A549 (cell line): ENCODE measurements at regions not wholly inside any gene's neighbourhood (a gene's known extent, or its start where the extent isn't known, plus 50 kb on each side); places are given as distances from the start of the nearest gene placed in this dataset.

Source experiments
- ATAC-seq, 2 experiments: fragments of 200-7000 bp in 1 of 2; fragments of >200 bp in 1 of 2; cut with Nextera tagmentation in 1 of 2; cut with Tn5 transposase in 1 of 2; 3 replicates each; pipeline versions ENCODE4 v1.8.0 to v1.9.1; 2018 to 2020; ENCODE audit warnings: mild to moderate bottlenecking in 1 of 2, moderate library complexity in 1 of 2
- CTCF ChIA-PET: fragments of 300-600 bp; sonication (Branson Sonifier 250); formaldehyde crosslinking; extraction: SDS; loops from one replicate; lab custom pipeline; 2021; ENCODE audit warnings: antibody characterized with exemption, inconsistent platforms; lab: Yijun Ruan, JAX
- POLR2A ChIA-PET: fragments of 350-600 bp; formaldehyde crosslinking; extraction: SDS; loops from one replicate; lab custom pipeline; 2021; ENCODE audit warnings: antibody characterized with exemption, inconsistent platforms; lab: Yijun Ruan, JAX
- DNase-seq, 2 experiments: peaks; one replicate each; pipeline versions ENCODE4 v3.0.0 to v3.0.0-alpha.2; 2011 to 2016; ENCODE audit warnings: low read depth in 1 of 2, low spot score in 1 of 2
- FAIRE-seq: peaks from 2 replicates; lab custom pipeline; 2011; peaks lifted over from hg19 to GRCh38; lab: Jason Lieb, UNC
- H3K27ac ChIP-seq, 2 experiments: fragments of >200 bp; sonication (Bioruptor Twin); formaldehyde crosslinking; 3 replicates each; pipeline ENCODE4 v1.5.1; 2016 to 2017
- H3K4me1 ChIP-seq: fragments of >200 bp; sonication (Bioruptor Twin); formaldehyde crosslinking; 3 replicates; pipeline ENCODE4 v1.6.1; 2016
- H3K4me2 ChIP-seq: fragments of >200 bp; sonication (Bioruptor Twin); formaldehyde crosslinking; 3 replicates; pipeline ENCODE4 v1.6.1; 2016
- H3K4me3 ChIP-seq: fragments of >200 bp; sonication (Bioruptor Twin); formaldehyde crosslinking; 3 replicates; pipeline ENCODE4 v1.5.1; 2016
- H3K9me3 ChIP-seq: fragments of >200 bp; sonication (Bioruptor Twin); formaldehyde crosslinking; 3 replicates; pipeline ENCODE4 v1.6.1; 2016
- BHLHE40 ChIP-seq: IDR thresholded peaks from 2 replicates; pipeline ENCODE4 v1.6.1; 2012; ENCODE audit warnings: low read depth, low read length, inconsistent platforms
- CBX2 ChIP-seq: fragments of 200-600 bp; sonication (generic); IDR thresholded peaks from 2 replicates; pipeline ENCODE4 v1.6.1; 2016; ENCODE audit warnings: low read depth, mild to moderate bottlenecking, borderline replicate concordance
- CBX8 ChIP-seq: fragments of 200-600 bp; sonication (generic); IDR thresholded peaks from 2 replicates; pipeline ENCODE4 v1.6.1; 2016
- CHD2 ChIP-seq: fragments of 150-350 bp; IDR thresholded peaks from 2 replicates; pipeline ENCODE4 v1.6.1; 2014; ENCODE audit warnings: low read length; ENCODE audit not compliant: partially characterized antibody
- CHD4 ChIP-seq: fragments of 200-600 bp; sonication (generic); IDR thresholded peaks from 2 replicates; pipeline ENCODE4 v1.6.1; 2016; ENCODE audit warnings: antibody characterized with exemption, mild to moderate bottlenecking, borderline replicate concordance
- EHF ChIP-seq: fragments of 250-450 bp; sonication (Bioruptor Pico); IDR thresholded peaks from 2 replicates; pipeline ENCODE4 v1.5.0; 2020; ENCODE audit warnings: mild to moderate bottlenecking
- EHMT2 ChIP-seq: fragments of 200-600 bp; sonication (generic); IDR thresholded peaks from 2 replicates; pipeline ENCODE4 v1.6.1; 2016; ENCODE audit warnings: antibody characterized with exemption, low read depth, mild to moderate bottlenecking, moderate library complexity
- GATA3 ChIP-seq: IDR thresholded peaks from 2 replicates; pipeline ENCODE4 v1.6.1; 2012; ENCODE audit warnings: borderline replicate concordance
- HDAC2 ChIP-seq: fragments of 200-600 bp; sonication (generic); IDR thresholded peaks from 2 replicates; pipeline ENCODE4 v1.6.1; 2016
- HEYL ChIP-seq: fragments of 250-450 bp; sonication (Bioruptor Pico); IDR thresholded peaks from 2 replicates; pipeline ENCODE4 v1.8.0; 2021; ENCODE audit warnings: mild to moderate bottlenecking, moderate library complexity
- HOXA7 ChIP-seq: fragments of 250-450 bp; sonication (Bioruptor Pico); IDR thresholded peaks from 2 replicates; pipeline ENCODE4 v1.5.0; 2020; ENCODE audit warnings: mild to moderate bottlenecking, moderate library complexity
- HOXB13 ChIP-seq: fragments of 250-450 bp; sonication (Bioruptor Pico); IDR thresholded peaks from 2 replicates; pipeline ENCODE4 v1.5.0; 2020; ENCODE audit warnings: low read depth, mild to moderate bottlenecking, moderate library complexity
- HOXB5 ChIP-seq: fragments of 250-450 bp; sonication (Bioruptor Pico); IDR thresholded peaks from 2 replicates; pipeline ENCODE4 v1.5.0; 2020; ENCODE audit warnings: mild to moderate bottlenecking, moderate library complexity
- POLR2A ChIP-seq: IDR thresholded peaks from 2 replicates; pipeline ENCODE4 v1.6.1; 2012; ENCODE audit warnings: mild to moderate bottlenecking, low read length
- POLR2AphosphoS2 ChIP-seq: conservative IDR thresholded peaks from 2 replicates; pipeline ENCODE4 v1.6.1; 2012; ENCODE audit warnings: low read length, improper control_type of control experiment, inconsistent platforms
- RARB ChIP-seq: fragments of 250-450 bp; sonication (Bioruptor Pico); IDR thresholded peaks from 2 replicates; pipeline ENCODE4 v1.8.0; 2021; ENCODE audit warnings: mild to moderate bottlenecking, moderate library complexity
- TFCP2L1 ChIP-seq: fragments of 250-450 bp; sonication (Bioruptor Pico); IDR thresholded peaks from 2 replicates; pipeline ENCODE4 v1.5.0; 2021; ENCODE audit warnings: mild to moderate bottlenecking
- ZC3H11A ChIP-seq: fragments of 450-650 bp; IDR thresholded peaks from 2 replicates; pipeline ENCODE4 v1.6.1; 2014; ENCODE audit warnings: antibody characterized with exemption, mild to moderate bottlenecking
- ZFP36 ChIP-seq: fragments of 450-650 bp; IDR thresholded peaks from 2 replicates; pipeline ENCODE4 v1.6.1; 2014; ENCODE audit warnings: borderline replicate concordance; ENCODE audit not compliant: partially characterized antibody
- ZNF302 ChIP-seq: fragments of 250-450 bp; sonication (Bioruptor Pico); IDR thresholded peaks from 2 replicates; pipeline ENCODE4 v1.9.0; 2021; ENCODE audit warnings: inconsistent platforms, mild to moderate bottlenecking, moderate library complexity
- WGBS: methylation state at CpG from one replicate; pipeline ENCODE4 v1.1.6; 2017; ENCODE audit errors: missing lambda C conversion rate; 5-methylcytosine and 5-hydroxymethylcytosine counted together
- TF ChIP-seq, protein P1 (sequence below): fragments of 150-350 bp; IDR thresholded peaks from 2 replicates; pipeline ENCODE4 v1.6.1; 2014; ENCODE audit warnings: low read depth, mild to moderate bottlenecking, low read length

DNA sequence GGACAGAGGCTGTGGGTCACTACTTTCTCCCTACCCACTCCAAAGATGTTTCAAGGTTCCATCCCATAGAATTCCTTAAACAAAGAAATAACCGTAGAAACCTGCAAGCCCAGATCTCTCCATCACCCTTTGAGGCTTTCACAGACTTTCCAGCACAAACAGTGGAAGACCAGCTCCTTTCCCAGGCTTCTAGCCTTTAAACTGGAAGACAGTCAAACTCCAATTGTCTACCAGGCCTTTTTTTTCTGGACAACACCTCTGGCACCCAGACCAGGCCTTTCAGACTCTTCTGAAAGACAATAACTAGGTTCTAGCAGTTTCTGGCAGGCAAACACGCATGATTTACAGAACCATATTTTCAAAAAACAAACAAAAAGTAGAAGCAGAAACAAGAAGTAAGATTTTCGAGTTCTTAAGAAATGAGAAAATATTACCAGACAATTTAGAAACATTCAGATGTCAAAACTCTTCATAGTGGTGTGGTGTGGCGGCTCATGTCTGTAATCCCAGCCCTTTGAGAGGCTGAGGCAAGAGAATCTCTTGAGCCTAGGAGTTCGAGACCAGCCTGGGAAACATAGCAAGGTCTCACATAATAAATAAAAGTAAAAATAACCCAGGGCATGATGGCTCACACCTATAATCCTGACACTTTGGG is 73.0 kb upstream of the EPCAM start:
- 80% methylated on average over 5 of the region's 5 CpGs for WGBS
- H3K9me3 ChIP-seq: no peaks in the 10 kb centered on the region
- no peak; a peak in 1 of 6 replicates for ATAC-seq
- TF ChIP-seq ZC3H11A: no peak
- no peak for TF ChIP-seq HOXB5 (CRISPR knock-in tag)
- TF ChIP-seq EHF (CRISPR knock-in tag): no peak
- no peak for TF ChIP-seq ZNF302
- TF ChIP-seq POLR2AphosphoS2: no peak
- no peak for TF ChIP-seq EHMT2
- no peak for TF ChIP-seq CHD2
- no peak for TF ChIP-seq GATA3
- TF ChIP-seq HEYL (CRISPR knock-in tag): no peak
- TF ChIP-seq, protein P1, sequence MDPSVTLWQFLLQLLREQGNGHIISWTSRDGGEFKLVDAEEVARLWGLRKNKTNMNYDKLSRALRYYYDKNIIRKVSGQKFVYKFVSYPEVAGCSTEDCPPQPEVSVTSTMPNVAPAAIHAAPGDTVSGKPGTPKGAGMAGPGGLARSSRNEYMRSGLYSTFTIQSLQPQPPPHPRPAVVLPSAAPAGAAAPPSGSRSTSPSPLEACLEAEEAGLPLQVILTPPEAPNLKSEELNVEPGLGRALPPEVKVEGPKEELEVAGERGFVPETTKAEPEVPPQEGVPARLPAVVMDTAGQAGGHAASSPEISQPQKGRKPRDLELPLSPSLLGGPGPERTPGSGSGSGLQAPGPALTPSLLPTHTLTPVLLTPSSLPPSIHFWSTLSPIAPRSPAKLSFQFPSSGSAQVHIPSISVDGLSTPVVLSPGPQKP: no peak
- no peak for TF ChIP-seq ZFP36
- no peak for TF ChIP-seq HOXA7 (CRISPR knock-in tag)
- TF ChIP-seq HOXB13: no peak
- TF ChIP-seq HDAC2: no peak
- TF ChIP-seq CHD4: no peak
- no peak for TF ChIP-seq BHLHE40
- no peak for TF ChIP-seq CBX8
- peaks cover 54% of the 10 kb centered on the region for H3K4me1 ChIP-seq
- no peak for FAIRE-seq
- H3K27ac ChIP-seq: peak overlapping the region; percentile 13 to 61; a peak in 4 of 6 replicates
- H3K4me3 ChIP-seq: no peak overlapping the region
- no peak for DNase-seq
- no peak overlapping the region for H3K4me2 ChIP-seq
- CTCF ChIA-PET: interaction anchor here (0.7 to 1.2 kb wide), 6 partner anchors 11 to 46 kb away, joined by 3 to 7 read pairs (median 4); no protein-coding TSS in a partner anchor
- POLR2A ChIA-PET: no interaction called here

DNA sequence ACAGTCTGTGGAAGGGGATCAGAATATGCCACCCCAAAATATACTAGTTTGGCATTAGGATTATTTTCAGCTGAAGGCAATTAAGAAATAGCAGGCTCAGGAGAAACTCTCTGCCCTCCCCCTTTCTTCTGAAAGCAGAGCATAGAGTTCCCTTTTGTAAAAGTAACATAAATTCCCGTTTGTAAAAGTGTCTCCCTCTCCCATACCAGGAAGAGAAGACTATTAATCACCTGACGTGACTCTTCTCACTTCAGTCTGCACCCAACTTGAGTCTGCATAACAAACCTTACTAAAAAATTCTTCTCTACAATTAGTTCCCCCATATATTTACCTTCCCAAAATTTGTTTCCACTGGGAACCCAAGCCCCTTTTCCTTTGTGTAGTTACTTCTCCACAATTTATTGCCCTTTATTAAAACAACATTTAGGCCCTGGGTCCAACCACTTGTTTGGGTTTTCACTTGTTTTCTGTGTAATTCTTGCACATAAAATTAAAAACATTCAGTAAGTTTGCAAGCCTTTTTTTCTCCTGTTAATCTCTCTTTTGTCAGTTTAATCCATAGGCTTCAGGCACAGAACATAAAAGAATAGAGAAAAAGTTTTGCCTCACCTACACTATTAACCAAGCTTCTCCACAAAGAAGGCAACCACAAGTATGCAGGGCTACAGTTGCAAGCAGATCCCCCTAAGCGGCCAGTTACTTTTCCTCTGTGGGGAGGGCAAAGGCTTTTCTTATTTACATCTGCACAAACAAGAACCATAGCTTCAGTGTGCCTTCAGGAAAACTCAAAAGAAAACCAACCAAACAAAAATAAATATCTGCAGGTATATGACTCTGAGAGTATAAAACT is 73.8 kb upstream of the EPCAM start:
- ChIA-PET CTCF (interaction anchor here (0.7 to 0.8 kb wide), 2 partner anchors 22 to 28 kb away, joined by 3 to 4 read pairs; no protein-coding TSS in a partner anchor), POLR2A (no interaction called here)
- FAIRE-seq (no peak), DNase-seq (no peak), ATAC-seq (no peak)
- H3K4me3 ChIP-seq: no peak overlapping the region
- 67% methylated on average over 3 of the region's 3 CpGs for WGBS
- no peak for TF ChIP-seq TFCP2L1
- no peak for TF ChIP-seq POLR2A
- no peak for TF ChIP-seq BHLHE40
- peaks cover 54% of the 10 kb centered on the region for H3K4me1 ChIP-seq
- no peaks in the 10 kb centered on the region for H3K9me3 ChIP-seq
- peak overlapping the region; percentile 13 to 61; a peak in 4 of 6 replicates for H3K27ac ChIP-seq
- no peak overlapping the region for H3K4me2 ChIP-seq

DNA sequence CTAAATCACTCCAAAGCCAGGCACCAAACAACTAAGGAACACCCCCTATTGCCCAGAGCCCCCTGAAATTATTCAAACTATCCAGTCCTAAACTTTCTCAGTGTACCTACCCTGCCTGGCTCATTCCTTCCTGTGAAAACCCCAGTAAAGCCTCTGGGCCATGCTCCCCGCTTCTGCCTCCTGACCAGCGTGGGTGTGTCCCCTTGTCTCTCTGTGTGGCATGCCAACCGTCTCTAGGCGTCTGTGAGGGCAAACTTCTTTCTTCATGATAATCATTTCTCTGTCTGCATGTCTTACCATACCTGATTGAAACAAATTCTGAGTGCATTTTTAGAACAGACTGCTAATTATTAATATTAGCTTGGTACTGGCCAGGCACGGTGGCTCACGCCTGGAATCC is 75.1 kb upstream of the EPCAM start:
- no peak for FAIRE-seq
- ATAC-seq: peak in 1 of 2 experiments; percentile 28; a peak in 3 of 6 replicates
- WGBS: 77% methylated on average over 6 of the region's 6 CpGs

More for the DNA sequence above, 75.1 kb upstream of the EPCAM start:
- Histone ChIP-seq H3K9me3 (no peaks in the 10 kb centered on the region), H3K4me2 (peak overlapping the region; percentile 26; the same call in 2 of the 3 replicates), H3K4me3 (no peak overlapping the region), H3K4me1 (peaks cover 54% of the 10 kb centered on the region), H3K27ac (peak overlapping the region; percentile 29 to 57; a peak in 4 of 6 replicates)
- CTCF ChIA-PET: interaction anchor here (0.7 to 1.4 kb wide), 2 partner anchors 29 to 60 kb away, joined by 3 read pairs; no protein-coding TSS in a partner anchor
- no peak for DNase-seq
- TF ChIP-seq CBX2: no peak
- no peak for TF ChIP-seq POLR2A
- no peak for TF ChIP-seq RARB (CRISPR knock-in tag)
- POLR2A ChIA-PET: no interaction called here
